BLaER1 (cell line): ENCODE measurements at regions not wholly inside any gene's neighbourhood (a gene's known extent, or its start where the extent isn't known, plus 50 kb on each side); places are given as distances from the start of the nearest gene placed in this dataset.

Source experiments
- H3K27ac ChIP-seq: shearing (Covaris generic); formaldehyde crosslinking; 2 replicates; pipeline ENCODE4 v1.8.1; 2022
- H3K27me3 ChIP-seq: shearing (Covaris generic); formaldehyde crosslinking; 2 replicates; pipeline ENCODE4 v1.8.1; 2022
- H3K36me3 ChIP-seq: shearing (Covaris generic); formaldehyde crosslinking; 2 replicates; pipeline ENCODE4 v1.8.1; 2022
- H3K4me1 ChIP-seq: shearing (Covaris generic); formaldehyde crosslinking; 2 replicates; pipeline ENCODE4 v1.8.1; 2022
- H3K4me2 ChIP-seq: shearing (Covaris generic); formaldehyde crosslinking; 2 replicates; pipeline ENCODE4 v1.8.1; 2022
- H3K4me3 ChIP-seq: shearing (Covaris generic); formaldehyde crosslinking; 2 replicates; pipeline ENCODE4 v1.8.1; 2022
- H3K9ac ChIP-seq: shearing (Covaris generic); formaldehyde crosslinking; 2 replicates; pipeline ENCODE4 v1.8.1; 2022
- H3K9me3 ChIP-seq: shearing (Covaris generic); formaldehyde crosslinking; 2 replicates; pipeline ENCODE4 v1.8.1; 2022
- H4K20me1 ChIP-seq: shearing (Covaris generic); formaldehyde crosslinking; 2 replicates; pipeline ENCODE4 v1.8.1; 2022
- Cebpa-rat ChIP-seq: shearing (Covaris generic); IDR thresholded peaks from 2 replicates; pipeline ENCODE4 v1.8.1; 2022

GRCh38 chr13:97849305-97849704, 104.2 kb upstream of the IPO5 start:
- H3K9ac ChIP-seq = no peak overlapping the region
- no peak overlapping the region for H3K4me3 ChIP-seq
- peaks cover 3% of the 10 kb centered on the region for H3K4me1 ChIP-seq
- H3K27ac ChIP-seq = no peak overlapping the region
- H4K20me1 ChIP-seq = no peaks in the 10 kb centered on the region
- H3K36me3 ChIP-seq = no peaks in the 10 kb centered on the region
- no peak overlapping the region for H3K4me2 ChIP-seq
- TF ChIP-seq Cebpa-rat = no peak
- no peaks in the 10 kb centered on the region for H3K27me3 ChIP-seq
- no peaks in the 10 kb centered on the region for H3K9me3 ChIP-seq

GRCh38 chr13:97851269-97851668, 102.2 kb upstream of the IPO5 start:
- no peaks in the 10 kb centered on the region for H3K36me3 ChIP-seq
- no peak overlapping the region for H3K4me2 ChIP-seq
- no peaks in the 10 kb centered on the region for H4K20me1 ChIP-seq
- peaks cover 10% of the 10 kb centered on the region for H3K4me1 ChIP-seq
- H3K4me3 ChIP-seq = no peak overlapping the region
- TF ChIP-seq Cebpa-rat = no peak
- no peak overlapping the region for H3K27ac ChIP-seq
- no peak overlapping the region for H3K9ac ChIP-seq
- H3K9me3 ChIP-seq = no peaks in the 10 kb centered on the region
- no peaks in the 10 kb centered on the region for H3K27me3 ChIP-seq

- no peak overlapping the region for H3K4me2 ChIP-seq
- no peak overlapping the region for H3K4me3 ChIP-seq
- H3K4me1 ChIP-seq = peaks cover 10% of the 10 kb centered on the region
- no peaks in the 10 kb centered on the region for H3K27me3 ChIP-seq
- no peaks in the 10 kb centered on the region for H3K9me3 ChIP-seq
- H3K27ac ChIP-seq = no peak overlapping the region
- H3K36me3 ChIP-seq = no peaks in the 10 kb centered on the region
- no peak for TF ChIP-seq Cebpa-rat
- H3K9ac ChIP-seq = no peak overlapping the region
- H4K20me1 ChIP-seq = no peaks in the 10 kb centered on the region
Measured at GRCh38 chr13:97852181-97852874, 101.1 kb upstream of the IPO5 start.

- Histone ChIP-seq H3K27ac (no peak overlapping the region), H3K27me3 (no peaks in the 10 kb centered on the region), H3K36me3 (no peaks in the 10 kb centered on the region), H4K20me1 (no peaks in the 10 kb centered on the region), H3K4me1 (peaks cover 10% of the 10 kb centered on the region), H3K9me3 (no peaks in the 10 kb centered on the region), H3K4me3 (no peak overlapping the region), H3K4me2 (no peak overlapping the region), H3K9ac (no peak overlapping the region)
- TF ChIP-seq Cebpa-rat = no peak
Measured at GRCh38 chr13:97853550-97853949, 99.9 kb upstream of the IPO5 start.

GRCh38 chr13:97855570-97856303, 97.7 kb upstream of the IPO5 start:
- Histone ChIP-seq H3K4me3 (no peak overlapping the region), H3K9ac (no peak overlapping the region), H3K9me3 (no peaks in the 10 kb centered on the region), H4K20me1 (no peaks in the 10 kb centered on the region), H3K36me3 (no peaks in the 10 kb centered on the region), H3K4me1 (peaks cover 10% of the 10 kb centered on the region), H3K27ac (no peak overlapping the region), H3K4me2 (no peak overlapping the region), H3K27me3 (no peaks in the 10 kb centered on the region)
- no peak for TF ChIP-seq Cebpa-rat

GRCh38 chr13:97856304-97856675, 97.2 kb upstream of the IPO5 start:
- H3K4me1 ChIP-seq = peaks cover 10% of the 10 kb centered on the region
- no peaks in the 10 kb centered on the region for H3K27me3 ChIP-seq
- H3K4me2 ChIP-seq = no peak overlapping the region
- H3K9ac ChIP-seq = no peak overlapping the region
- no peaks in the 10 kb centered on the region for H3K36me3 ChIP-seq
- H4K20me1 ChIP-seq = no peaks in the 10 kb centered on the region
- no peak for TF ChIP-seq Cebpa-rat
- H3K9me3 ChIP-seq = no peaks in the 10 kb centered on the region
- H3K4me3 ChIP-seq = no peak overlapping the region
- H3K27ac ChIP-seq = no peak overlapping the region

GRCh38 chr13:97858161-97858560, 95.3 kb upstream of the IPO5 start:
- Histone ChIP-seq H3K9me3 (peaks cover 8% of the 10 kb centered on the region), H3K27ac (no peak overlapping the region), H3K4me1 (peaks cover 10% of the 10 kb centered on the region), H3K4me2 (no peak overlapping the region), H3K27me3 (no peaks in the 10 kb centered on the region), H3K9ac (no peak overlapping the region), H3K4me3 (no peak overlapping the region), H3K36me3 (no peaks in the 10 kb centered on the region), H4K20me1 (no peaks in the 10 kb centered on the region)
- no peak for TF ChIP-seq Cebpa-rat

GRCh38 chr13:97866346-97866745, 87.1 kb upstream of the IPO5 start:
- H3K9me3 ChIP-seq = peaks cover 35% of the 10 kb centered on the region
- no peak for TF ChIP-seq Cebpa-rat
- no peaks in the 10 kb centered on the region for H3K36me3 ChIP-seq
- no peak overlapping the region for H3K4me3 ChIP-seq
- H3K9ac ChIP-seq = no peak overlapping the region
- no peaks in the 10 kb centered on the region for H3K4me1 ChIP-seq
- no peaks in the 10 kb centered on the region for H4K20me1 ChIP-seq
- no peak overlapping the region for H3K4me2 ChIP-seq
- no peaks in the 10 kb centered on the region for H3K27me3 ChIP-seq
- H3K27ac ChIP-seq = no peak overlapping the region

GRCh38 chr13:97866751-97867150, 86.7 kb upstream of the IPO5 start:
- no peak for TF ChIP-seq Cebpa-rat
- H3K27me3 ChIP-seq = no peaks in the 10 kb centered on the region
- H3K4me3 ChIP-seq = no peak overlapping the region
- no peak overlapping the region for H3K27ac ChIP-seq
- peaks cover 35% of the 10 kb centered on the region for H3K9me3 ChIP-seq
- H3K36me3 ChIP-seq = no peaks in the 10 kb centered on the region
- no peak overlapping the region for H3K9ac ChIP-seq
- no peak overlapping the region for H3K4me2 ChIP-seq
- H4K20me1 ChIP-seq = no peaks in the 10 kb centered on the region
- no peaks in the 10 kb centered on the region for H3K4me1 ChIP-seq

GRCh38 chr13:97873398-97873797, 80.1 kb upstream of the IPO5 start:
- H3K4me3 ChIP-seq = no peak overlapping the region
- no peaks in the 10 kb centered on the region for H3K36me3 ChIP-seq
- H3K4me1 ChIP-seq = no peaks in the 10 kb centered on the region
- no peak for TF ChIP-seq Cebpa-rat
- H3K9me3 ChIP-seq = no peaks in the 10 kb centered on the region
- H3K27ac ChIP-seq = no peak overlapping the region
- no peak overlapping the region for H3K9ac ChIP-seq
- no peaks in the 10 kb centered on the region for H3K27me3 ChIP-seq
- H3K4me2 ChIP-seq = no peak overlapping the region
- H4K20me1 ChIP-seq = no peaks in the 10 kb centered on the region
